HG02759 (cell line): ENCODE measurements at regions not wholly inside any gene's neighbourhood (a gene's known extent, or its start where the extent isn't known, plus 50 kb on each side); places are given as distances from the start of the nearest gene placed in this dataset.

Source experiments
- ATAC-seq: cut with Tn5 transposase; IDR thresholded peaks from one replicate; pipeline ENCODE4 v1.9.1; 2021; ENCODE audit warnings: mild to moderate bottlenecking, moderate library complexity; ENCODE audit not compliant: unreplicated experiment

GRCh38 chr15:70314688-70315087 lies 217.0 kb upstream of the TLE3 start:
- ATAC-seq, result no peak

- ATAC-seq, result no peak
These were observed 216.3 kb upstream of the TLE3 start for GRCh38 chr15:70314018-70314354.

GRCh38 chr15:70313099-70314017 lies 215.6 kb upstream of the TLE3 start:
- ATAC-seq, result no peak

- ATAC-seq, result no peak
These were observed 214.1 kb upstream of the TLE3 start for GRCh38 chr15:70311821-70312220.

GRCh38 chr15:70309716-70310115 lies 212.0 kb upstream of the TLE3 start:
- ATAC-seq, result no peak

- ATAC-seq, result no peak
These were observed 211.2 kb upstream of the TLE3 start for GRCh38 chr15:70308735-70309434.

GRCh38 chr15:70308011-70308734 lies 210.5 kb upstream of the TLE3 start:
- ATAC-seq, result peak; percentile 91

- no peak for ATAC-seq
These were observed 208.9 kb upstream of the TLE3 start for GRCh38 chr15:70306582-70306981.

GRCh38 chr15:70306081-70306480 lies 208.4 kb upstream of the TLE3 start:
- ATAC-seq, result no peak

GRCh38 chr15:70303981-70304380 lies 206.3 kb upstream of the TLE3 start:
- ATAC-seq, result no peak

- no peak for ATAC-seq
These were observed 204.6 kb upstream of the TLE3 start for GRCh38 chr15:70302360-70302759.

GRCh38 chr15:70301396-70301795 lies 203.7 kb upstream of the TLE3 start:
- no peak for ATAC-seq

- ATAC-seq, result peak; percentile 98
These were observed 202.5 kb upstream of the TLE3 start for GRCh38 chr15:70299931-70300869.

- ATAC-seq, result no peak
These were observed 199.8 kb upstream of the TLE3 start for GRCh38 chr15:70297465-70298058.

- ATAC-seq, result no peak
These were observed 197.1 kb upstream of the TLE3 start for GRCh38 chr15:70294731-70295305.

- no peak for ATAC-seq
These were observed 196.1 kb upstream of the TLE3 start for GRCh38 chr15:70293591-70294470.

- ATAC-seq, result no peak
These were observed 195.4 kb upstream of the TLE3 start for GRCh38 chr15:70293138-70293537.

- ATAC-seq, result no peak
These were observed 194.5 kb upstream of the TLE3 start for GRCh38 chr15:70292076-70292760.
